Stomach (tissue), 4 donors: ENCODE measurements at regions not wholly inside any gene's neighbourhood (a gene's known extent, or its start where the extent isn't known, plus 50 kb on each side); places are given as distances from the start of the nearest gene placed in this dataset.

Experiments used
- CTCF ChIP-seq, 7 experiments: fragments of 450-650 bp in 4 of 7; fragments of 200-600 bp in 3 of 7; sonication (generic) in 3 of 7; IDR thresholded peaks; one replicate each; pipeline ENCODE4 v1.5.1; 2016 to 2019; ENCODE audit warnings: antibody characterized with exemption in 7 of 7, control low read depth in 2 of 7, mild to moderate bottlenecking in 1 of 7
- EP300 ChIP-seq: sonication (generic); formaldehyde crosslinking; IDR thresholded peaks from one replicate; pipeline ENCODE4 v1.6.1; 2017; ENCODE audit warnings: antibody characterized with exemption

DNA sequence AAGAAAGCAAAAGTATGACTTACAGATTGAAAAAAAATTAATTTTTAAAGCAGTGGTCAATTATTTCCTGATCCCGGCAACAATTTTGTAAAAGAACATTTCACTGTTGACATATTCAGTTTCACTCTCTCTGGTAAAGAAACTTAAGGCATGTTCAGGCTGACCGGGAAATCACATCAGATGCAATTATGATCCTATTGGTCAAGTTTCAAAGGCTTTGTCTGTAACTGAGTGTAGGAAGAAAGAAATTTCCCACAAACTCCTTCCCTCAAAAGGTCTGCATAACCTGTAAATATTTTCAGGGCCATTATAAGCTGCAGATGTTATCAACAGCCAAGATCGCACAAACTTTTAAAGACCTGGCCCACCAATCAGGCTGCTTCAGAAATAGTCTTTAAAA lies 205.4 kb upstream of the IGF1R start:
- no peak for TF ChIP-seq CTCF (IDR thresholded peaks at IDR 0.05)
- no peak for TF ChIP-seq EP300
